ENCODE measurements at regions not wholly inside any gene's neighbourhood (a gene's known extent, or its start where the extent isn't known, plus 50 kb on each side); places are given as distances from the start of the nearest gene placed in this dataset.
"Not testable (repeated sequence)": the region's sequence is repeated elsewhere in the genome, so short reads cannot be mapped to it uniquely, and the experiment has no call there.

DNA sequence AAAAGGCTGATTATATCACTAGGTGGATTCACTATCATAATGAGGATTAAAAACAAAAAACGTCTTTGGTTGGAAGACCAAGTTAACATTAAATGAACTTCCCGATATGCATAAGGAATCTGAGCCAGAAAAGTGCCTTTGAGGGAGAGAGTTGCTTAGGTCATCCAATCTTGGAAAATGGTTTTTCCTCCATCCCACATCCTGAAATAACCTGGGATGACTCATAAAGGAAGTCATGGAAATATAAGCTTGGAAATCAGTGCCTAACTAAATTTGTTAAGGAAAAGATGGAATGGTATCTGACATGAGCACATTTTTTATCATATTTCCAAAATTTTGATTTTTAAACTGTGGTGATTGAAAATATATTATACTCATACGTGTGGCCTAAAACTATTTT is 66.0 kb downstream of the KBTBD8 start:
- no peak for TF ChIP-seq CTCF (IDR thresholded peaks at IDR 0.05; ENCODE audit: low read depth, low read length, missing control alignments)
- no peak overlapping the region for H3K4me3 ChIP-seq (ENCODE audit: low read depth, low read length)
- in situ Hi-C loops (cut with HindIII; ENCODE audit: low sequenced_read_pairs) = no loop called here
- no peak for DNase-seq (ENCODE audit: low read depth)

DNA sequence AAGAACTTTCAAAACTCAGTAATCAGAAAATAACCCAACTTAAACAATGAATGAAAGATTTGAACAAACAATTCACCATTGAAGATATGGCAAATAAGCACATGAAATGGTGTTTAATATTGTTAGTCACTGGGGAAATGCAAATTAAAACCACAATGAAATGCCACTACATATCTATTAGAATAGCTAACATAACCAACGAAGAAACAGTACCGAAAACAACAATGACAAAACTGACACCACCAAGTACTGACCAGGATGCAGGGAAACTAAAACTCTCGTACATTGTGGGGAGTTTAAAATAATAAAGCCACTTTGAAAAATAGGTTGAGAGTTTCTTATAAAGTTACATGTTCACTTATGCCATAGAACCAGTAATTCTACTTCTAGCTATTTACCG is 69.1 kb downstream of the KBTBD8 start:
- DNase-seq (ENCODE audit: low read depth) = no peak
- no peak overlapping the region for H3K4me3 ChIP-seq (ENCODE audit: low read depth, low read length)
- in situ Hi-C loops (cut with HindIII; ENCODE audit: low sequenced_read_pairs) = no loop called here
- no peak for TF ChIP-seq CTCF (IDR thresholded peaks at IDR 0.05; ENCODE audit: low read depth, low read length, missing control alignments)

- DNase-seq (ENCODE audit: low read depth); in situ Hi-C loops (cut with HindIII; ENCODE audit: low sequenced_read_pairs); H3K4me3 ChIP-seq (ENCODE audit: low read depth, low read length): not testable (repeated sequence)
These were observed 74.5 kb downstream of the KBTBD8 start for GRCh38 chr3:67072640-67073039.

DNA sequence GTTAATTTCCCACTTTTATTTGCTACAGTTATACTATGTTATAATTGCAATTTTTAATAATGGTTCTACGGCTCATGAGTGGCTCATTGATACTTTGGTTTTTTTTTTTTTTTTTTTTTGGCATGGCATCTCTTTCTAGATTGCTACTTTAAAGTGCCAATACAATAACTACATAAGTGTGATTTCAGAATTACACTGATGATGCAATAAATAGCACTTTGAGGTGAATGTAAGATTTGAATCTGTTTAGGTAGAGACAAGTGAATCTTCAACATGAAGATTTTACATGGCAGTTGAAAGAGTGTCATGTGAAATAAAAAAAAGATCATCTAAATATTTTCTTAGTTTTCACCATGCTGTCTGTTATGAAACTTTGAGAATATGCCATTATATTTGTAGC is 75.7 kb downstream of the KBTBD8 start:
- TF ChIP-seq CTCF (IDR thresholded peaks at IDR 0.05; ENCODE audit: low read depth, low read length, missing control alignments) = no peak

GRCh38 chr3:67075295-67075694 is 77.2 kb downstream of the KBTBD8 start:
- H3K4me3 ChIP-seq (ENCODE audit: low read depth, low read length) = no peak overlapping the region
- TF ChIP-seq CTCF (IDR thresholded peaks at IDR 0.05; ENCODE audit: low read depth, low read length, missing control alignments) = no peak
- no peak for DNase-seq (ENCODE audit: low read depth)
- in situ Hi-C loops (cut with HindIII; ENCODE audit: low sequenced_read_pairs) = no loop called here

More for the DNA sequence above, 75.7 kb downstream of the KBTBD8 start:
- no peak for DNase-seq (ENCODE audit: low read depth)
- no peak overlapping the region for H3K4me3 ChIP-seq (ENCODE audit: low read depth, low read length)
- in situ Hi-C loops (cut with HindIII; ENCODE audit: low sequenced_read_pairs) = no loop called here

DNA sequence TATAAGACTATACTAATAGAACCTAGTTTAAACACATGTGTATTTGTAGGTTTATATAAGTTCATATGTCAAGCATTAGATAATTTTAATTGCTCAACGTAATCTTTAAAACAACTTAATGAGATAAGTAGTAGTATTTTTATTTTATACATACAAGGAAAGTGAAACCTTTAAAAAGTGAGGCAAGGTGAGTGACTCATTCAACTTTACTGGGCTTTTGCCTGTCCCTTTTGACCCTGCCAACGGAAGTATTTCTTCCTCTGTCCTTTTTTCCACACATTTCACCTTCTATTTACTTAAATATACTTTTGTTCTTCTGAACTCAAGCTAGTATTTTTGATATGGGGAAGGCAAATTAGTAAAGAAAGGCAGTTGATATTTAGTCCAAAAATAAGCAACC is 78.5 kb downstream of the KBTBD8 start:
- no peak for DNase-seq (ENCODE audit: low read depth)
- no peak overlapping the region for H3K4me3 ChIP-seq (ENCODE audit: low read depth, low read length)
- in situ Hi-C loops (cut with HindIII; ENCODE audit: low sequenced_read_pairs) = no loop called here
- TF ChIP-seq CTCF (IDR thresholded peaks at IDR 0.05; ENCODE audit: low read depth, low read length, missing control alignments) = no peak

DNA sequence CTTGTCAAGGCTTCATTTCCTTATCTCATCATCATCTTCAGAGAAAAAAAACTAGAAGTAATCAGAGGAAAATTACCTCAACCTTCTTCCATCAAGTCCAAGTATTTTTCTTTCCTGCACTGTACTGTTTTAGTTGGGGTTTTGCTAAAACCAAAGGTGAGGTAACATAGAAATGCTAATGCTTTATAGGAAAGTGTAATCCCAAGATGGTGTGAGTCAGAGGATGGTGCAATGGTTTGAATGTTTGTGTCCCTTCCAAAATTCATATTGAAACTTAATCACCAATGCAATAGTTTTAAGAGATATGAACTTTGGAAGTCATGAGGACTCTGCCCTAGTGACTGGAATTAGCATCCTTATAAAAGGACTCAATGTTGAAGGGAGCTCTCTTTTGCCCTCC is 79.5 kb downstream of the KBTBD8 start:
- no peak for TF ChIP-seq CTCF (IDR thresholded peaks at IDR 0.05; ENCODE audit: low read depth, low read length, missing control alignments)
- in situ Hi-C loops (cut with HindIII; ENCODE audit: low sequenced_read_pairs) = no loop called here
- no peak for DNase-seq (ENCODE audit: low read depth)
- no peak overlapping the region for H3K4me3 ChIP-seq (ENCODE audit: low read depth, low read length)

Measured in astrocyte of the cerebellum (primary cell).